Stomach (tissue), 4 donors: ENCODE measurements at regions not wholly inside any gene's neighbourhood (a gene's known extent, or its start where the extent isn't known, plus 50 kb on each side); places are given as distances from the start of the nearest gene placed in this dataset.

Source experiments
- EP300 ChIP-seq: sonication (generic); formaldehyde crosslinking; IDR thresholded peaks from one replicate; pipeline ENCODE4 v1.6.1; 2017; ENCODE audit warnings: antibody characterized with exemption
- POLR2A ChIP-seq, 4 donors: fragments of 450-650 bp; IDR thresholded peaks; one replicate each; pipeline ENCODE4 v1.6.1; 2016; ENCODE audit warnings: antibody characterized with exemption in 4 of 4, control low read depth in 2 of 4, mild to moderate bottlenecking in 1 of 4, moderate library complexity in 1 of 4
- POLR2AphosphoS5 ChIP-seq, 3 donors: sonication (generic); formaldehyde crosslinking; IDR thresholded peaks; one replicate each; pipeline ENCODE4 v1.6.1; 2016; ENCODE audit warnings: antibody characterized with exemption in 3 of 3
- TF ChIP-seq, protein P1 (sequence below), 7 experiments: fragments of 450-650 bp in 4 of 7; fragments of 200-600 bp in 3 of 7; sonication (generic) in 3 of 7; IDR thresholded peaks; one replicate each; pipeline ENCODE4 v1.5.1; 2016 to 2019; ENCODE audit warnings: antibody characterized with exemption in 7 of 7, control low read depth in 2 of 7, mild to moderate bottlenecking in 1 of 7

DNA sequence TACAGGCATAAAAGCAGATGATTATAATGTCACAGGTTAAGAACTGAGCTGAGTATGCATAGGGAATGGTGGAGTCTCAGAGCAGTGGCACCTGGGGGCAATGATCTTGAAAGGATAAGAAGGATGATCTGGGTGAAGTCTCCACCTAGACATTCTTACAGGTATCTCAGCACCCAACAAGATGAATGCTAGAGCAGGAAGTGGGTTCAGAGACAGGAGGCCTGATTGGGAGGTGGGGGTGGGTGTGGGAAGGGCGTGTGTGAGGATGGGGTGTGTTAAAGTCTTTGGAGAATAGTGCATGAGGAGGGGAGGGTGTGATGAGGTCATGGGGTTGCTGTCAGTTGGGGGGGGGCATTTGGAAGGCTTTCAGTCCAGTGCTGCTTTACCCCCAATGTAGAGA is 78.8 kb upstream of the UPP2 start:
- no peak for TF ChIP-seq POLR2A (IDR thresholded peaks at IDR 0.05)
- TF ChIP-seq, protein P1, sequence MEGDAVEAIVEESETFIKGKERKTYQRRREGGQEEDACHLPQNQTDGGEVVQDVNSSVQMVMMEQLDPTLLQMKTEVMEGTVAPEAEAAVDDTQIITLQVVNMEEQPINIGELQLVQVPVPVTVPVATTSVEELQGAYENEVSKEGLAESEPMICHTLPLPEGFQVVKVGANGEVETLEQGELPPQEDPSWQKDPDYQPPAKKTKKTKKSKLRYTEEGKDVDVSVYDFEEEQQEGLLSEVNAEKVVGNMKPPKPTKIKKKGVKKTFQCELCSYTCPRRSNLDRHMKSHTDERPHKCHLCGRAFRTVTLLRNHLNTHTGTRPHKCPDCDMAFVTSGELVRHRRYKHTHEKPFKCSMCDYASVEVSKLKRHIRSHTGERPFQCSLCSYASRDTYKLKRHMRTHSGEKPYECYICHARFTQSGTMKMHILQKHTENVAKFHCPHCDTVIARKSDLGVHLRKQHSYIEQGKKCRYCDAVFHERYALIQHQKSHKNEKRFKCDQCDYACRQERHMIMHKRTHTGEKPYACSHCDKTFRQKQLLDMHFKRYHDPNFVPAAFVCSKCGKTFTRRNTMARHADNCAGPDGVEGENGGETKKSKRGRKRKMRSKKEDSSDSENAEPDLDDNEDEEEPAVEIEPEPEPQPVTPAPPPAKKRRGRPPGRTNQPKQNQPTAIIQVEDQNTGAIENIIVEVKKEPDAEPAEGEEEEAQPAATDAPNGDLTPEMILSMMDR (IDR thresholded peaks at IDR 0.05) = no peak
- no peak for TF ChIP-seq EP300
- no peak for TF ChIP-seq POLR2AphosphoS5 (IDR thresholded peaks at IDR 0.05)
